Mesenchymal stem cell (in vitro differentiated cells and primary cell): ENCODE measurements at regions not wholly inside any gene's neighbourhood (a gene's known extent, or its start where the extent isn't known, plus 50 kb on each side); places are given as distances from the start of the nearest gene placed in this dataset.

Source experiments
- DNase-seq: peaks from one replicate; pipeline ENCODE4 v3.0.0-alpha.2; 2013
- H2AFZ ChIP-seq: one replicate; pipeline ENCODE4 v1.6.1; 2013; ENCODE audit warnings: low read depth, mild to moderate bottlenecking, control low read depth, inconsistent platforms, low read length, moderate library complexity
- H2AK5ac ChIP-seq: 2 replicates; pipeline ENCODE4 v1.6.1; 2013; ENCODE audit warnings: low read length, moderate library complexity, mild to moderate bottlenecking, inconsistent platforms; ENCODE audit not compliant: severe bottlenecking
- H2BK120ac ChIP-seq: one replicate; pipeline ENCODE4 v1.6.1; 2013; ENCODE audit warnings: low read depth, mild to moderate bottlenecking, inconsistent platforms, low read length, moderate library complexity
- H2BK12ac ChIP-seq, 2 experiments: one replicate each; pipeline ENCODE4 v1.6.1; 2013; ENCODE audit warnings: inconsistent platforms in 2 of 2, low read length in 2 of 2, mild to moderate bottlenecking in 2 of 2, moderate library complexity in 2 of 2, control low read depth in 1 of 2
- H2BK15ac ChIP-seq: one replicate; pipeline ENCODE4 v1.6.1; 2013; ENCODE audit warnings: mild to moderate bottlenecking, low read depth, inconsistent platforms; ENCODE audit not compliant: poor library complexity, severe bottlenecking
- H2BK5ac ChIP-seq: 2 replicates; pipeline ENCODE4 v1.6.1; 2013; ENCODE audit warnings: low read depth, mild to moderate bottlenecking, low read length, control low read depth, inconsistent platforms; ENCODE audit not compliant: poor library complexity, severe bottlenecking
- H3K14ac ChIP-seq, 2 experiments: one replicate each; pipeline ENCODE4 v1.6.1; 2013; ENCODE audit warnings: inconsistent platforms in 2 of 2, low read length in 2 of 2, control low read depth in 1 of 2, mild to moderate bottlenecking in 1 of 2, moderate library complexity in 1 of 2
- H3K18ac ChIP-seq, 2 experiments: one replicate each; pipeline ENCODE4 v1.6.1; 2013; ENCODE audit warnings: inconsistent platforms in 2 of 2, low read length in 2 of 2, control low read depth in 1 of 2, low read depth in 1 of 2, mild to moderate bottlenecking in 1 of 2
- H3K23ac ChIP-seq, 2 experiments: one replicate each; pipeline ENCODE4 v1.6.1; 2013; ENCODE audit warnings: inconsistent platforms in 2 of 2, low read length in 2 of 2, mild to moderate bottlenecking in 2 of 2, moderate library complexity in 2 of 2, control low read depth in 1 of 2
- H3K27ac ChIP-seq: 2 replicates; pipeline ENCODE4 v1.5.1; 2013; ENCODE audit warnings: mild to moderate bottlenecking, moderate library complexity, low read length, control low read depth, inconsistent platforms; ENCODE audit not compliant: poor library complexity, severe bottlenecking
- H3K27me3 ChIP-seq, 2 experiments: 2 replicates each; pipeline versions ENCODE4 v1.6.1 to v1.7.0; 2013; ENCODE audit warnings: low read length in 2 of 2, mild to moderate bottlenecking in 2 of 2, moderate library complexity in 2 of 2, control low read depth in 1 of 2, inconsistent platforms in 1 of 2; ENCODE audit not compliant: control insufficient read depth in 1 of 2, insufficient read depth in 1 of 2
- H3K36me3 ChIP-seq, 2 experiments: 2 replicates each; pipeline versions ENCODE4 v1.6.1 to v1.7.0; 2013; ENCODE audit warnings: low read length in 2 of 2, control low read depth in 1 of 2, inconsistent platforms in 1 of 2, low read depth in 1 of 2, mild to moderate bottlenecking in 1 of 2; ENCODE audit not compliant: insufficient read depth in 2 of 2, control insufficient read depth in 1 of 2
- H3K4ac ChIP-seq, 2 experiments: one replicate each; pipeline ENCODE4 v1.6.1; 2013; ENCODE audit warnings: inconsistent platforms in 2 of 2, low read length in 2 of 2, mild to moderate bottlenecking in 2 of 2, moderate library complexity in 2 of 2, control low read depth in 1 of 2, low read depth in 1 of 2
- H3K4me1 ChIP-seq: 2 replicates; pipeline ENCODE4 v1.6.1; 2013; ENCODE audit warnings: low read depth, low read length, control low read depth; ENCODE audit not compliant: control insufficient read depth, insufficient read depth
- H3K4me2 ChIP-seq: 2 replicates; pipeline ENCODE4 v1.6.1; 2013; ENCODE audit warnings: low read length, mild to moderate bottlenecking, inconsistent platforms; ENCODE audit not compliant: poor library complexity, severe bottlenecking
- H3K4me3 ChIP-seq, 2 experiments: 2 replicates each; pipeline versions ENCODE4 v1.5.1 to v1.7.0; 2013; ENCODE audit warnings: low read length in 2 of 2, mild to moderate bottlenecking in 2 of 2, control low read depth in 1 of 2, low read depth in 1 of 2; ENCODE audit not compliant: insufficient read depth in 1 of 2
- H3K79me1 ChIP-seq: replicated peaks from 2 replicates; pipeline ENCODE4 v1.6.1; 2013; ENCODE audit warnings: mild to moderate bottlenecking, control low read depth, low read length, inconsistent platforms; ENCODE audit not compliant: poor library complexity, severe bottlenecking
- H3K9ac ChIP-seq: 2 replicates; pipeline ENCODE4 v1.7.0; 2013; ENCODE audit warnings: mild to moderate bottlenecking, low read length, moderate library complexity
- H3K9me3 ChIP-seq: 2 replicates; pipeline ENCODE4 v1.7.0; 2013; ENCODE audit warnings: mild to moderate bottlenecking, low read length; ENCODE audit not compliant: control insufficient read depth
- H4K8ac ChIP-seq: one replicate; pipeline ENCODE4 v1.6.1; 2013; ENCODE audit warnings: inconsistent platforms, mild to moderate bottlenecking, low read length, moderate library complexity
- H4K91ac ChIP-seq: one replicate; pipeline ENCODE4 v1.6.1; 2013; ENCODE audit warnings: mild to moderate bottlenecking, low read length, inconsistent platforms
- WGBS: methylation state at CpG from one replicate; pipeline ENCODE4 v1.1.7; 2013; ENCODE audit warnings: mixed read lengths; 5-methylcytosine and 5-hydroxymethylcytosine counted together

- no peak overlapping the region for H3K4me3 ChIP-seq
- H3K14ac ChIP-seq: no peak overlapping the region
- no peak overlapping the region for H3K4ac ChIP-seq
- H2BK5ac ChIP-seq: no peak overlapping the region
- no peak overlapping the region for H2AK5ac ChIP-seq
- WGBS: 39% methylated on average over 1 of the region's 1 CpG
- H2BK120ac ChIP-seq: no peak overlapping the region
- no peak overlapping the region for H3K9ac ChIP-seq
- no peak overlapping the region for H2BK15ac ChIP-seq
- no peaks in the 10 kb centered on the region for H3K4me1 ChIP-seq
- no peak overlapping the region for H2BK12ac ChIP-seq
- no peaks in the 10 kb centered on the region for H3K79me1 ChIP-seq
- no peak overlapping the region for H3K4me2 ChIP-seq
- H2AFZ ChIP-seq: no peak overlapping the region
- H3K23ac ChIP-seq: no peak overlapping the region
- no peaks in the 10 kb centered on the region for H3K36me3 ChIP-seq
- DNase-seq: no peak
- no peaks in the 10 kb centered on the region for H3K27me3 ChIP-seq
- peaks cover 20% of the 10 kb centered on the region for H3K9me3 ChIP-seq
- H3K18ac ChIP-seq: no peak overlapping the region
- H4K8ac ChIP-seq: no peak overlapping the region
- H3K27ac ChIP-seq: no peak overlapping the region
- no peak overlapping the region for H4K91ac ChIP-seq
Measured at GRCh38 chr6:85810558-85810957, 167.9 kb upstream of the SYNCRIP start.

- Histone ChIP-seq H3K4ac (no peak overlapping the region), H2AK5ac (no peak overlapping the region), H2BK15ac (no peak overlapping the region), H3K18ac (no peak overlapping the region), H3K79me1 (no peaks in the 10 kb centered on the region), H3K4me2 (no peak overlapping the region), H2AFZ (no peak overlapping the region), H2BK5ac (no peak overlapping the region), H3K23ac (no peak overlapping the region), H2BK12ac (no peak overlapping the region), H3K27me3 (no peaks in the 10 kb centered on the region), H4K91ac (no peak overlapping the region), H3K4me1 (no peaks in the 10 kb centered on the region), H3K4me3 (no peak overlapping the region), H3K27ac (peak overlapping the region; percentile 47), H3K14ac (no peak overlapping the region), H3K9ac (no peak overlapping the region), H3K36me3 (no peaks in the 10 kb centered on the region), H3K9me3 (no peaks in the 10 kb centered on the region), H2BK120ac (no peak overlapping the region), H4K8ac (no peak overlapping the region)
- DNase-seq: no peak
- 0% methylated on average over 1 of the region's 1 CpG for WGBS
Measured at GRCh38 chr6:85803721-85804120, 161.0 kb upstream of the SYNCRIP start.

GRCh38 chr6:85802162-85802561 is 159.5 kb upstream of the SYNCRIP start:
- Histone ChIP-seq H4K91ac (no peak overlapping the region), H3K4me2 (no peak overlapping the region), H3K4me3 (no peak overlapping the region), H3K79me1 (no peaks in the 10 kb centered on the region), H3K9me3 (no peaks in the 10 kb centered on the region), H3K14ac (no peak overlapping the region), H3K18ac (no peak overlapping the region), H3K23ac (no peak overlapping the region), H3K27me3 (no peaks in the 10 kb centered on the region), H2AFZ (no peak overlapping the region), H3K9ac (no peak overlapping the region), H3K4me1 (no peaks in the 10 kb centered on the region), H3K36me3 (no peaks in the 10 kb centered on the region), H2BK15ac (no peak overlapping the region), H2BK5ac (no peak overlapping the region), H2BK12ac (no peak overlapping the region), H2BK120ac (no peak overlapping the region), H4K8ac (no peak overlapping the region), H2AK5ac (no peak overlapping the region), H3K4ac (no peak overlapping the region), H3K27ac (no peak overlapping the region)
- no CpG with 5 or more reads among the region's 1 CpG for WGBS
- DNase-seq: no peak

- Histone ChIP-seq H3K27me3 (no peaks in the 10 kb centered on the region), H3K4me2 (no peak overlapping the region), H3K4me1 (no peaks in the 10 kb centered on the region), H3K4me3 (no peak overlapping the region), H3K9ac (no peak overlapping the region), H2BK12ac (no peak overlapping the region), H2BK5ac (no peak overlapping the region), H4K8ac (no peak overlapping the region), H3K14ac (no peak overlapping the region), H2AK5ac (no peak overlapping the region), H3K27ac (no peak overlapping the region), H2AFZ (no peak overlapping the region), H3K4ac (no peak overlapping the region), H3K18ac (no peak overlapping the region), H2BK120ac (no peak overlapping the region), H2BK15ac (no peak overlapping the region), H3K9me3 (no peaks in the 10 kb centered on the region), H3K23ac (no peak overlapping the region), H3K79me1 (no peaks in the 10 kb centered on the region), H4K91ac (no peak overlapping the region), H3K36me3 (no peaks in the 10 kb centered on the region)
- DNase-seq: no peak
- whole genome bisulfite sequencing: 87% methylated on average over 3 of the region's 4 CpGs
Measured at GRCh38 chr6:85798931-85799652, 156.4 kb upstream of the SYNCRIP start.
